ENCODE measurements at regions not wholly inside any gene's neighbourhood (a gene's known extent, or its start where the extent isn't known, plus 50 kb on each side); places are given as distances from the start of the nearest gene placed in this dataset.

DNA sequence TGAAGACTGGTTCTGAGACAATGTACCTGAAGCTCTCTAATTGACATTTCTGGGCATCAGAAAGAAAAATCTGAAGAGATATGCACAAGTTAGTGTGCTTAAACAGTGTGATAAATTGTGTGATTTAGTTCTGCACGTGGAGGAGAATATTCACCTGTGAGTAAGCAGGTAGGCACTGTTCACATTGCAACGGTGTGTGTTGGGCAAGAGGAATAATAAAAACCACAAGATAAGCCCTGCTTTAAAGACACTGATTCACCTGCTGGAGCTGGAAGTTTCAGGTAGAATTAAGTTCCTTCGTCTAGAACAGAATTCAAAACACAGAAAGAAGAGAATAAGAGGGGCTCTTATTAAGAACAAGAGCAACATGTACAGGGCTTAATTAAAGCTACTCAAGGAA lies 864.3 kb upstream of the SOX11 start:
- TF ChIP-seq, protein P1, sequence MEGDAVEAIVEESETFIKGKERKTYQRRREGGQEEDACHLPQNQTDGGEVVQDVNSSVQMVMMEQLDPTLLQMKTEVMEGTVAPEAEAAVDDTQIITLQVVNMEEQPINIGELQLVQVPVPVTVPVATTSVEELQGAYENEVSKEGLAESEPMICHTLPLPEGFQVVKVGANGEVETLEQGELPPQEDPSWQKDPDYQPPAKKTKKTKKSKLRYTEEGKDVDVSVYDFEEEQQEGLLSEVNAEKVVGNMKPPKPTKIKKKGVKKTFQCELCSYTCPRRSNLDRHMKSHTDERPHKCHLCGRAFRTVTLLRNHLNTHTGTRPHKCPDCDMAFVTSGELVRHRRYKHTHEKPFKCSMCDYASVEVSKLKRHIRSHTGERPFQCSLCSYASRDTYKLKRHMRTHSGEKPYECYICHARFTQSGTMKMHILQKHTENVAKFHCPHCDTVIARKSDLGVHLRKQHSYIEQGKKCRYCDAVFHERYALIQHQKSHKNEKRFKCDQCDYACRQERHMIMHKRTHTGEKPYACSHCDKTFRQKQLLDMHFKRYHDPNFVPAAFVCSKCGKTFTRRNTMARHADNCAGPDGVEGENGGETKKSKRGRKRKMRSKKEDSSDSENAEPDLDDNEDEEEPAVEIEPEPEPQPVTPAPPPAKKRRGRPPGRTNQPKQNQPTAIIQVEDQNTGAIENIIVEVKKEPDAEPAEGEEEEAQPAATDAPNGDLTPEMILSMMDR (IDR thresholded peaks at IDR 0.05), result no peak
- no peak for TF ChIP-seq ZFX (IDR thresholded peaks at IDR 0.05; ENCODE audit: borderline replicate concordance)
- no peak overlapping the region for H3K27ac ChIP-seq

DNA sequence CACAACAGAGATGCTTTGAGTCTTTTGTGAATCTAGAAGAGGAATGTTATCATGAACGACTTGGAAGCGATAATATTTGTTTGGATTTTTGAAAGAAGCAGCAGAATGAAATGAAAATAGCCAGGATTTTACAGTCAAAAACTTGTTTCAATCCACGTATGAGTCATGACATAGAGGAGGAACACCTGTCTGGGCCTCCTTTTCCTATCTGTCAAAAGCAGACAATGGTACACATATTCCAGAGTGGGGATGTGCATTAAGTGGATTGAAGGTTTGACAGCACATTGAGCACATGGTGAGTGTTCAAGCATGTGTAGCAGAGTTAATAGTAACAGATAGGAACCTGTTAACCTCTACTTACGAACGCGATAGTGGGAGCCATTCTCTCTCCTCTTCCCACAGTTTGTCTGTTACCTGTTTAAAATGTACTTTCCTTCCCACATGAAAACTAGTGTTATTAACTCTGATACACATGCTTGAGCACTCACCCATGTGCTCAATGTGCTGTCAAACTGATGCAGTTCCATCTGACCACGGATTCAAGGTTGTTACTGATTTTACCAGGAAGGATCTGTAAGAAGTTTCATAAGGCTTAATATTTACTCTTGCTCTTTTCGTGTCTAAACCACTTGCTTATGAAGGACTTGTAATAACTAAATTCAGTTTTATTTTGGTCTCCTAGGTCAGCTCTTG lies 863.4 kb upstream of the SOX11 start:
- no peak overlapping the region for H3K27ac ChIP-seq
- TF ChIP-seq ZFX (IDR thresholded peaks at IDR 0.05; ENCODE audit: borderline replicate concordance), result no peak
- TF ChIP-seq, protein P1 (IDR thresholded peaks at IDR 0.05), result no peak

DNA sequence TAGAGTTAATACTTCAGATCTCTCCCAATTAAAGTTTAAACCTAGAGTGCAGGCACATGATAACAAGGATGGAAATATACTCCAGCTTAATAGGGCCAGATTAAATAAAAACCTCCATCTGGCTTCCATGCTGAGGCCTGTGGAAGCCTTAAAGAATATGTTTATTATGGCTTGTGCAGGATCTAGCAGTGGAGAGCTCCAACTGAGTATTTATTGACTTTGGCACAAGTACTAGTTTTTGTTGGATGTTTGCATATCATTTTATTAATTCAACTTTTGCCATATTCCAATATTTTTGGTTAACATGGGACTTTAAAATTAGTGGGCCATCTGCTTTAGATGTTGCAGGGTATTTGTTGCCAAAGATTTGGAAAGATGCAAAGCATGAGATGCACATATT lies 860.4 kb upstream of the SOX11 start:
- no peak overlapping the region for H3K27ac ChIP-seq

GRCh38 chr2:4832642-4833041 lies 859.5 kb upstream of the SOX11 start:
- H3K27ac ChIP-seq, result no peak overlapping the region
- TF ChIP-seq ZFX (IDR thresholded peaks at IDR 0.05; ENCODE audit: borderline replicate concordance), result no peak
- TF ChIP-seq, protein P1 (IDR thresholded peaks at IDR 0.05), result no peak

More for the DNA sequence above, 860.4 kb upstream of the SOX11 start:
- TF ChIP-seq, protein P1 (IDR thresholded peaks at IDR 0.05), result no peak
- no peak for TF ChIP-seq ZFX (IDR thresholded peaks at IDR 0.05; ENCODE audit: borderline replicate concordance)

DNA sequence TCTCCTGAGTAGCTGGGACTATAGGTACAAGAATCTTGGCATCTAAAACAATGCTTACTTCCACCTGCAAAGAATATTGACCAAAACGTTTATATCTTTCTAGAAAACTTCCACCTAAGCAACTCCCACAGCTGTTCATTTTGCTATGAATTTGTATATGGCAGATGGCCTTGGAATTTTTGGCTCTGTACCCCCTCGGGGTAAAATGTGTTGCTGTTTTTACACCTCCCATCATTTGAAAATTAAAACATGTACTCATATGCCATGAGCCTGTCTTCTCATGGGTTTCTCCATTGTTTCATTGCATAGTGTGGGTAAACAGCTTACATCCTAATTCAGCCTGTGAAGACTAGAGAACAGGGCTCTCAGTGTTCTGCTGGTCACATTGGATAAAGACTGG lies 853.6 kb upstream of the SOX11 start:
- H3K27ac ChIP-seq, result no peak overlapping the region
- TF ChIP-seq, protein P1 (IDR thresholded peaks at IDR 0.05), result no peak
- TF ChIP-seq ZFX (IDR thresholded peaks at IDR 0.05; ENCODE audit: borderline replicate concordance), result no peak

DNA sequence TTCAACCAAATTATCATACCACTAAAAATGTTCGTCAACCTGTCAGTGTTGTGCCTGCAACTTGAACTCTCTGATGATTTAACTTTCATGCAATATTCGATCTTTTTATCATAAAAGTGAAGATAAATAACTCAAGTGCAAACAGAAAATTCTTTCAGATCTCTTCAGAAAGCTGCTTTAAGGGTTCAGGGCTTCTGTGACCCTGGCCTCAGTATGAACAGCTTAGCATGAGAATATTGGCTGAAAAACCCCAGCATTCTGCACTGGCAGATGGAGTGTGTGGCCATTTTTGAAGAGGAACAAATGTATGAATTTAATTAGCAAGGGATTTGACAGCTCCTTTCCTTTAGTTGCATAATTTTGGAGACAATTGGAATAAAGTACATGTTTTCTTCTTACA lies 851.4 kb upstream of the SOX11 start:
- TF ChIP-seq, protein P1 (IDR thresholded peaks at IDR 0.05), result no peak
- TF ChIP-seq ZFX (IDR thresholded peaks at IDR 0.05; ENCODE audit: borderline replicate concordance), result no peak
- no peak overlapping the region for H3K27ac ChIP-seq

DNA sequence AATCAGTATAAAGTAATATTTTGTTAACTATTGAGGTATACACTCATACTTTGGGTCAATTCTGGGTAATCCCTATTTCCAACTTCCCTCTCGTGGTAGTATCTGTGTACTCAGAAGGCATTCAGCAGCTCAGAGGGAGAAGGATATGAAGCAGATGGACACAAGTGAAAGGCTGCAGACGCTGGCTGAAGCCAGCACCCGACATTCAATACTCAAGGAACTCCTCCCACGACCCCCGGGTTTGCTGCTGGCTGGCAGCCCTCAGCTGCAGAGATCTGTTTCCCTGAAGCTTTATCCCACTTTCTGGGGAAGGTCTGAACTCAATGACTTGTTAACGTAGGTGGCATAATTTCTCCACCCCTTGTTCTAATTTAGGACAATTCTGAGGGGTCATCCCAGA lies 847.3 kb upstream of the SOX11 start:
- no peak overlapping the region for H3K27ac ChIP-seq
- no peak for TF ChIP-seq ZFX (IDR thresholded peaks at IDR 0.05; ENCODE audit: borderline replicate concordance)
- TF ChIP-seq, protein P1 (IDR thresholded peaks at IDR 0.05), result no peak
